GM12878 (cell line): ENCODE measurements at regions not wholly inside any gene's neighbourhood (a gene's known extent, or its start where the extent isn't known, plus 50 kb on each side); places are given as distances from the start of the nearest gene placed in this dataset.

Experiments
- ATAC-seq: fragments of 200-7000 bp; cut with Tn5 transposase; 3 replicates; pipeline ENCODE4 v1.9.1; 2020; ENCODE audit warnings: mild to moderate bottlenecking, moderate library complexity
- BruUV-seq: library from RNA; stranded (reverse); fragments of 400-500 nt; replicated peaks from 2 replicates; lab custom pipeline; 2021; lab: Mats Ljungman, UMichigan
- CTCF ChIA-PET: fragments of 300-600 bp; sonication (Branson Sonifier 250); formaldehyde crosslinking; extraction: SDS; loops from one replicate; lab custom pipeline; 2021; ENCODE audit warnings: inconsistent platforms; lab: Yijun Ruan, JAX
- POLR2A ChIA-PET: fragments of 350-600 bp; formaldehyde crosslinking; extraction: SDS; loops from one replicate; lab custom pipeline; 2021; ENCODE audit warnings: inconsistent platforms; lab: Charles Lee
- RAD21 ChIA-PET: fragments of 300-600 bp; sonication (Branson Sonifier 250); formaldehyde crosslinking; loops from one replicate; lab custom pipeline; 2023; ENCODE audit warnings: antibody characterized with exemption; ENCODE audit not compliant: unreplicated experiment; lab: Charles Lee
- SMC1A ChIA-PET: fragments of 300-600 bp; sonication (Branson Sonifier 250); formaldehyde crosslinking; loops from one replicate; lab custom pipeline; 2023; ENCODE audit not compliant: unreplicated experiment, uncharacterized antibody; lab: Charles Lee
- DNase-seq: peaks from one replicate; pipeline ENCODE4 v3.0.0-alpha.2; 2011; ENCODE audit warnings: low read depth, low spot score
- FAIRE-seq: peaks from 3 replicates; lab custom pipeline; 2011; peaks lifted over from hg19 to GRCh38; lab: Jason Lieb, UNC
- H2AFZ ChIP-seq: 2 replicates; pipeline ENCODE4 v1.6.0; 2011; ENCODE audit warnings: low read depth, low read length, control low read depth; ENCODE audit not compliant: control insufficient read depth
- H3K27ac ChIP-seq: 2 replicates; pipeline ENCODE4 v1.5.1; 2011; ENCODE audit warnings: control low read depth; ENCODE audit not compliant: control insufficient read depth, insufficient read depth
- H3K27me3 ChIP-seq, 2 experiments: replicated peaks in 1 of 2; 2 replicates each; pipeline versions ENCODE4 v1.6.0 to v1.6.1; 2011; ENCODE audit warnings: low read length in 1 of 2; ENCODE audit not compliant: control insufficient read depth in 2 of 2, insufficient read depth in 2 of 2
- H3K36me3 ChIP-seq, 2 experiments: 2 replicates each; pipeline ENCODE4 v1.5.1; 2011; ENCODE audit warnings: low read length in 1 of 2; ENCODE audit not compliant: control insufficient read depth in 2 of 2, insufficient read depth in 2 of 2
- H3K4me1 ChIP-seq: 2 replicates; pipeline ENCODE4 v1.6.1; 2011; ENCODE audit warnings: mild to moderate bottlenecking, low read length, moderate library complexity, mixed read lengths; ENCODE audit not compliant: control insufficient read depth, insufficient read depth
- H3K4me2 ChIP-seq: 2 replicates; pipeline ENCODE4 v1.6.0; 2011; ENCODE audit warnings: control low read depth; ENCODE audit not compliant: control insufficient read depth, insufficient read depth
- H3K4me3 ChIP-seq: fragments of 200-600 bp; sonication (generic); 2 replicates; pipeline ENCODE4 v1.5.1; 2016
- H3K79me2 ChIP-seq: 2 replicates; pipeline ENCODE4 v1.6.0; 2011; ENCODE audit warnings: low read length; ENCODE audit not compliant: control insufficient read depth, insufficient read depth
- H3K9ac ChIP-seq: 2 replicates; pipeline ENCODE4 v1.8.0; 2011; ENCODE audit warnings: low read length, control low read depth, mixed read lengths; ENCODE audit not compliant: control insufficient read depth, insufficient read depth
- H3K9me3 ChIP-seq: replicated peaks from 3 replicates; pipeline ENCODE4 v1.5.1; 2011; ENCODE audit warnings: mild to moderate bottlenecking, low read length; ENCODE audit not compliant: control insufficient read depth, insufficient read depth
- H4K20me1 ChIP-seq: 2 replicates; pipeline ENCODE4 v1.6.0; 2011; ENCODE audit not compliant: control insufficient read depth, insufficient read depth
- MTA2 ChIP-seq: fragments of 450-650 bp; IDR thresholded peaks from 2 replicates; pipeline ENCODE4 v1.6.1; 2016; ENCODE audit warnings: low read depth, mild to moderate bottlenecking, moderate library complexity
- MTA3 ChIP-seq: IDR thresholded peaks from 2 replicates; pipeline ENCODE4 v1.6.1; 2012; ENCODE audit warnings: low read length, inconsistent platforms, borderline replicate concordance
- MXI1 ChIP-seq: fragments of 150-350 bp; IDR thresholded peaks from 2 replicates; pipeline ENCODE4 v1.6.1; 2011; ENCODE audit warnings: low read depth, mild to moderate bottlenecking, inconsistent platforms, low read length, improper control_type of control experiment
- RUNX3 ChIP-seq: IDR thresholded peaks from 2 replicates; pipeline ENCODE4 v1.6.1; 2012; ENCODE audit warnings: low read length, inconsistent platforms
- WGBS: methylation state at CpG from one replicate; pipeline ENCODE4 v1.1.6; 2016; ENCODE audit warnings: low lambda C conversion rate; ENCODE audit not compliant: insufficient replicate concordance, insufficient coverage; ENCODE audit errors: missing lambda C conversion rate; 5-methylcytosine and 5-hydroxymethylcytosine counted together
- in situ Hi-C: fragments of 300-500 bp; cut with MboI; formaldehyde crosslinking; loops from 9 replicates; pipeline ENCODE4 v1.14.3; 2018; ENCODE audit warnings: mixed read lengths
- intact Hi-C: fragments of 100-400 bp; cut with micrococcal nuclease; formaldehyde crosslinking; loops from one replicate; pipeline ENCODE4 v1.14.2; 2022; ENCODE audit not compliant: unreplicated experiment
- TF ChIP-seq, protein P1 (sequence below): IDR thresholded peaks from 2 replicates; pipeline ENCODE4 v1.6.1; 2012; ENCODE audit warnings: low read depth, low read length, improper control_type of control experiment

DNA sequence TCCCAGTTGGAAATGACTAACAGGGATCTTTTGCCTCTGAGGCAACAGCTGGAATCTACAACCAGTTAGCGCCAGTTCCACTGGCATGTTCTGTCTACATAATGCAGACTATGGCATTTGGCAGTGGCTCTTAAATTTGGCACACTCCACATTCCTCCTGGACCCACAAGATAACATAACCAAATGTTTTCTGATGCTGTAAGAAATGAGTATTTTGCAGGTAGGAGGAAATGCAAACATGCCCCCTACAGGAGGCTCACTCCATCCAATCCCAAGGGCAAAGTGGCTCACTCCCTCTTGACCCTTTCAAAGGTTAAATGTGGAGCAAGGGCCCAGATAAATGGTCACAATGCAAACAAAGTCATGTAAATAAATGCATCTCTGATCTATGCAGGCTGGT, 129.2 kb upstream of the PROX1 start:
- RAD21 ChIA-PET, result no interaction called here
- no TSS peak for BruUV-seq
- WGBS, result 43% methylated on average over 1 of the region's 1 CpG
- H3K36me3 ChIP-seq, result no peaks in the 10 kb centered on the region
- in situ Hi-C loops, result no loop called here
- no peak for FAIRE-seq
- TF ChIP-seq MTA2, result no peak
- no peak for TF ChIP-seq MXI1
- TF ChIP-seq, all 136 proteins: peak for 0
- ChIA-PET SMC1A (no interaction called here), POLR2A (no interaction called here), CTCF (interaction anchor here (0.8 kb wide), 1 partner anchor 12 kb away, joined by 3 read pairs; no protein-coding TSS in a partner anchor)
- DNase-seq, result no peak
- no peak overlapping the region for H3K27ac ChIP-seq
- no peak overlapping the region for H2AFZ ChIP-seq
- intact Hi-C loops, result no loop called here
- H3K4me3 ChIP-seq, result no peak overlapping the region
- no peak overlapping the region for H3K4me2 ChIP-seq
- no peaks in the 10 kb centered on the region for H3K79me2 ChIP-seq
- no peaks in the 10 kb centered on the region for H4K20me1 ChIP-seq
- H3K9ac ChIP-seq, result no peak overlapping the region
- no peaks in the 10 kb centered on the region for H3K9me3 ChIP-seq
- H3K4me1 ChIP-seq, result no peaks in the 10 kb centered on the region
- peaks cover 0 to 7% of the 10 kb centered on the region in 2 experiments; a peak in 1 of 4 replicates for H3K27me3 ChIP-seq
- no peak for ATAC-seq

DNA sequence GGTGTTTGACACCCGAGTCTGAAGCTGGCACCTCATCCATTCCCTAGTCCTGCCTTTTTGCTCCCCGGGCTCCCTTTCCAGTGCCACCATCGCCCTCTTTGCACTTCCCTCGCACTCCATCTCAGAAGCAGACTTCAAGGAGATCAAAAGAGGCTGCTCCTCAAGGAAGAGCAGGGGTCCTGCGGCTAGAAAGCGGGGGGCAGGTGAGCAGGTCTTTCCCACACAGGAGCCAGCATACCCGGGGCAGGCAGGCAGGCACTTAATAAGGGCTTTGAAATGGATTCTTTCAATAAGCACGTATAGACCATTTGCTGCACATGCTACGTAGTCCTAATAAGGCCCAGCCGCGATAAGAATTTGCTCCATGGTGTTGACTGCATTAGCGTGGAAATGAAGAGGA, 125.9 kb upstream of the PROX1 start:
- no peak for ATAC-seq
- Histone ChIP-seq H4K20me1 (no peaks in the 10 kb centered on the region), H3K27me3 (peaks cover 0 to 3% of the 10 kb centered on the region in 2 experiments; a peak in 1 of 4 replicates), H3K4me2 (no peak overlapping the region), H3K36me3 (no peaks in the 10 kb centered on the region), H3K9me3 (no peaks in the 10 kb centered on the region), H2AFZ (no peak overlapping the region), H3K79me2 (no peaks in the 10 kb centered on the region), H3K4me1 (no peaks in the 10 kb centered on the region), H3K9ac (no peak overlapping the region), H3K27ac (no peak overlapping the region), H3K4me3 (no peak overlapping the region)
- no peak for DNase-seq
- ChIA-PET SMC1A (interaction anchor here (0.6 to 1.1 kb wide), 2 partner anchors 11 to 119 kb away, joined by 3 read pairs; no protein-coding TSS in a partner anchor), POLR2A (no interaction called here), RAD21 (no interaction called here), CTCF (no interaction called here)
- no TSS peak for BruUV-seq
- in situ Hi-C loops (no loop called here), intact Hi-C loops (loop anchor here (10.0 kb wide), 1 partner anchor 487 kb away; no protein-coding TSS in a partner anchor)
- no peak for FAIRE-seq
- WGBS, result 40% methylated on average over 12 of the region's 12 CpGs
- TF ChIP-seq, protein P1, sequence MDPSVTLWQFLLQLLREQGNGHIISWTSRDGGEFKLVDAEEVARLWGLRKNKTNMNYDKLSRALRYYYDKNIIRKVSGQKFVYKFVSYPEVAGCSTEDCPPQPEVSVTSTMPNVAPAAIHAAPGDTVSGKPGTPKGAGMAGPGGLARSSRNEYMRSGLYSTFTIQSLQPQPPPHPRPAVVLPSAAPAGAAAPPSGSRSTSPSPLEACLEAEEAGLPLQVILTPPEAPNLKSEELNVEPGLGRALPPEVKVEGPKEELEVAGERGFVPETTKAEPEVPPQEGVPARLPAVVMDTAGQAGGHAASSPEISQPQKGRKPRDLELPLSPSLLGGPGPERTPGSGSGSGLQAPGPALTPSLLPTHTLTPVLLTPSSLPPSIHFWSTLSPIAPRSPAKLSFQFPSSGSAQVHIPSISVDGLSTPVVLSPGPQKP, result no peak
- TF ChIP-seq MTA3 (no peak), RUNX3 (no peak)
